ENCODE measurements at regions not wholly inside any gene's neighbourhood (a gene's known extent, or its start where the extent isn't known, plus 50 kb on each side); places are given as distances from the start of the nearest gene placed in this dataset.

- DNase-seq: no peak
Observed at GRCh38 chrX:39418731-39419638, 617.7 kb downstream of the MID1IP1 start.

DNA sequence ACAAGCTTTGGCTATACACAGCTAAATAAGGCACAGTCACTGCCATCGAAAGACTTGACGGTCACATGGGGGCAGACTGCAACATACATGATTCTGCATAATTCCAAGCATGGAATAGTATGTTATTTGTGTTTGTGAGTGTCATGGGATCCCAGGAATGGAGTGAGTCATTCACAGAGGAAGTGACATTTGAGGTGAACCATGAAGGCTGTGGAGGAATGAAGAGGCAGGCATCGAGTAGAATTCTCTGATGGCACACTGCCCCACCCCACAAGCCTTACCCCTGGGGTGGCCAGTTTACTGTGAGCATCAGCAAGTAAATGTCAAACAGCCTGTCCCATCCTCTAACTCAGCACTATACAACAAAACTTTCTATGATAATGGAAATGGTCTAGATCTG, 619.7 kb downstream of the MID1IP1 start:
- no peak for DNase-seq

DNA sequence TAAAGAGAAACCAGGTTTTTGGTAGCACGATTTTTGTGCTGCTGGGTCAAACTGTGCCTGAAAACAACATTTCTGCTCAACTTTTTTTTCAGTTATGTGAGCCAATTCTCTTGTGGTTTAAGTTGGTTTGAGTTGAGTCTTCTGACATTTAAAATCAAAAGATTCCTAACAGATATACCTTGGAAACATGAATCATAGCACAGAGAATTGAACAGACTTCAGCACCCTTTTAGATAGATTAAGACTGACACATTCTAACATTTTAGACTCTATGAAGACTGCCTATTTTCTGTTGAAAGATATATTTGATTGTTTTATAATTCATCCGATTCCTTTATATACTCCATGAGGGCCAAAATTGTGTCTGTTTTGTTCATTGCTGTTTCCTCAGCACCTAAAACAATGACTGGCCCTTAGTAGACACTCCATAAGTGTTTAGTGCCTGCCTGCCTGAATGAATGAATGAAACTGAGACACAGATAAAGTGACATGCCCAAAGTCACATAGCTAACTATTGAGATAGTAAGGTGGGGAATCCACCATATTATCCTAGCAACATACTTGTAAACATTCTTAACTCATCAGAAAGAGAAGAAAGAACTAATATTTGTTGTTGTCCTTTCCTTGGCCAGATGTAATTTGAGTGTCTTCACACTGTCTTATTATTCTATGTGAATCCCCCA, 624.0 kb downstream of the MID1IP1 start:
- DNase-seq: no peak

DNA sequence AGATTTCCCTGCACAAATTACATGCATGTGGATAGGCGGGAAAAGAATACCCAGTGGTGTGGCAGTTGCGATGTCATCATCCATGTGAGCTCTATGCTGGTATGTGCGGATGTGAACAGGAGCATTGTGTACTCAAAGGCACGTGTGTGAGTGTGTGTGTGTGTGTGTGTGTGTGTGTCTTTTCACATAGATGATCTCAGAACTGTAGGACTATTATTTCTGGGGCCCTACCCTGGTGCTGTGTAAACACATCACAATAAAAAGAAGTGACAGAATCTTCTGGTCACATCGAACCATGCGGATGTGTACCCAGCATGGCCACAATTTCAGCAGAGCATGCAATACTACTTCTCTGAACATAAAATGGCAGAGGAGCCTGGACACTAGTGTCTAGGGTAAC, 624.8 kb downstream of the MID1IP1 start:
- DNase-seq: no peak

DNA sequence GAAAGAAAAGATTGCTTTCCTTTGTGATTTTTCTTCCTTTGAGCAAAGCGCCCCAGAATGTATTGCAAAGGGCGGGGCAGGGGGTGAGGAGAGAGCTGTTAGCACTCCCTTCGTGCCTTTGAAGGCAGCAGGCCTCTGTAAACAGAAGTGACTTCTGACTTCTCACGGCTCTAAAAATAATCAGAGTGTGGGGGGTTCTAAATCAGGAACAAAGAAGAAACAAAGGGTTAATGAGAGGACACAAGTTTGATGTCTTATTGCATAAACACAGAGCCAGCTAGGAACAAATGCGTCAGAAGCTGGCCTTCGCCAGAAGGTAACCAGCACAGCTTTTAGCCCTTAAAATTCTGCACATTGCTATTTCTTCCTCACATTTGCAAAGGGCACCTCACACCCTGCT, 626.2 kb downstream of the MID1IP1 start:
- peak; percentile 31 for DNase-seq

DNA sequence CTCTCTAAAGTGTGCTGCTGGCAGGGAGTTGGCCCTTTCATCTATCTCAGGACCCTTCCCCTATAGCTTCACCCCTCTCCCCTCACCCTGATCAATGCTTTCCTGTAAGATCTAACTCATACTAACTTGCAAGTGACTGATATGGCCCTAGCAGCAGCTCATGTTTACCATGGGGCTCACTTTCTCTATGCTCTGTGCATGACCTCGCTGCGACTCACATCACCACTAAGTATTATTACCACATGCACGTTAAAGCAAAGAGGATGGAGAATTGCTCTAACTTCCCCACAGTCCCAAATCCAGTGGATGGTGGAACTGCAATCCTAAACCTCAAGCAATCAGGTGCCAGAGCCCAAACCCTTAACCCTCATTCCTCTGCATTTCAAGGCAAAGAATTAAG, 626.6 kb downstream of the MID1IP1 start:
- DNase-seq: peak; percentile 49

GRCh38 chrX:39430551-39430950, 629.3 kb downstream of the MID1IP1 start:
- DNase-seq: no peak

- DNase-seq: no peak
Observed at GRCh38 chrX:39431893-39432292, 630.6 kb downstream of the MID1IP1 start.

DNA sequence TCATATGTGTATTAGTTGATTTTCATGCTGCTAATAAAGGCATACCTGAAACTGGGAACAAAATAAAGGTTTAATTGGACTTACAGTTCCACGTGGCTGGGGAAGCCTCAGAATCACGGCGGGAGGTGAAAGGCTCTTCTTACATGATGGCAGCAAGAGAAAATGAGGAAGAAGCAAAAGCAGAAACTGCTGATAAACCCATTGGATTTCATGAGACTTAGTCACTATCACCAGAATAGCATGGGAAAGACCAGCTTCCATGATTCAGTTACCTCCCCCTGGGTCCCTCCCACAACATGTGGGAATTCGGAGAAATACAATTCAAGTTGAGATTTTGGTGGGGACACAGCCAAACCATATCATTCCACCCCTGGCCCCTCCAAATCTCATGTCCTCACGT, 633.4 kb downstream of the MID1IP1 start:
- peak; percentile 83 for DNase-seq

GRCh38 chrX:39436538-39436937, 635.3 kb downstream of the MID1IP1 start:
- peak; percentile 79 for DNase-seq

DNA sequence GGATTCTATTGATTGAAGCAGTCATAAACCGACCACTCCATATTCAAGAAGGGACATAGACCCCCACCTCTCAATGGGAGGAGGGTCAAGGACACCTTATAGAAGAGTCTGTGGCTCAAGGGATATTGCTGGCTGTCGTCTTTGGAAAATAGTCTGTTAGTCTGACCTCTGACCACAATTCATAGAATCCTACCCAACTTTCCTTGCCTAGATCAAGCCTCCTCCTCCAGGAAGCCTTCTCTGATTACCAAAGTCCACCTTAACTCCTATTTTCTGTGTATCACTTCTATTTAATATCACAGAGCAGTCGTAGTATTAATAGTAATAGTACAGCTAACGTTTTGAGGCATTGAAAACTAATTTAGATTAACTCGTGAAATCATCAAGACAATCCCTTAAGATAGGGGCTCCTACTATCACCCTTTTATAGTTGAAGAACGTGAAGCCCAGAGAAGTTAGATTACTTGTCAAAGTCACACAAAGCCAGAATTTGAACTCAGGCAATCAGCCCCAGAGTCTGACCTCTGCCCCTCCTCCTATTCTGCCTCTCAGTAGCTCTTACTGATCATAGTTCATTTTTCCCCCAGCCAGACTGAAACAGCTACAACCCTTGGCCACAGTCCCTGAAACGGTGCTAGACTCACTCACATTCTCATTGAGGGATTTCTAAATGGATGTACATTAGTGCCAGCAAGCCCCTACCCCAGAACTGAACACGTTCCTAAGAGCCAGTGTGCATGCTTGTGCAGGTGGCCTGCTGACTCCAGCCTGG, 636.6 kb downstream of the MID1IP1 start:
- no peak for DNase-seq

GRCh38 chrX:39438603-39439602, 637.6 kb downstream of the MID1IP1 start:
- DNase-seq: no peak

DNA sequence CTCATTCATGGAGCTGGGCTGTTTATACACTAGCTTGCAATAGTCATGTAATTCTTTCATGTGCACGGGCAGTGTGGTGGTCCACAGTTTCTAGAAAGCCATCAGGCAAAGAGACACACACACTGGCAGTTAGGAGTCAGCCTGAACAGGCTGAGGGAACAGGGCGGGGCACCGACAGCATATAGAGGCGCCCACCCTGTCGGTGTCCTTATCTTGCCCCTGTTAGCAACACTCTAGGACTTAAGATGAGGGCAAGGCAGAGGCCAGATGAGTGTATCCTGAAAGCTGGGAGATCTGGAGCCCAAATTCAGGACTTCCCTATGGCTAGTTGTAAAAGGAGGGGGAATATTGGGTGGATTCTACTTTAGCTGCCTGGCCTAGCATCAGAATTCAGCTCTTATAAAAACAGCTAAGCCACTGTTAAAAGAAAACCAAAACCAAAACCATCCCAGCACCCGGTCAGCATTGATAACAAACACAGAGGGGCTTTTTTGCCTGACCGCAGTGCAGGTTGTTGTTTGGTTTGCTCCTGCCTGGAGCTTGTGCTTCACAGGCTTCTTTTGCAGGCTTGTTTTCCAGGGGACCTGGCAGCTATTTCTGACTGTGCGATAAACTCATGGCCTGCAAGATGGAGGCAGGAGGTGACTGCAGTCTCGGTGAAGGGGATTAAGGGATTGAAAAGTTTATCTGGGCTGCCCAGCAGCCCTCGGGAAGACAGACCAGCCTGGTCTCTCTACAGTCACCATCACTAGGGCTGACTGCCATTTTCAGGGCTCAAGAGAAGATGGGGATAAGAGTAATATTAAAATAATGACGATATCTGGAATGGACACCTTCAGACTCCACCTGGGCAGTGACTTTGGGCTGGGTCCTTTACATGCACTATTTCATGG, 638.9 kb downstream of the MID1IP1 start:
- peak; percentile 19 for DNase-seq

DNA sequence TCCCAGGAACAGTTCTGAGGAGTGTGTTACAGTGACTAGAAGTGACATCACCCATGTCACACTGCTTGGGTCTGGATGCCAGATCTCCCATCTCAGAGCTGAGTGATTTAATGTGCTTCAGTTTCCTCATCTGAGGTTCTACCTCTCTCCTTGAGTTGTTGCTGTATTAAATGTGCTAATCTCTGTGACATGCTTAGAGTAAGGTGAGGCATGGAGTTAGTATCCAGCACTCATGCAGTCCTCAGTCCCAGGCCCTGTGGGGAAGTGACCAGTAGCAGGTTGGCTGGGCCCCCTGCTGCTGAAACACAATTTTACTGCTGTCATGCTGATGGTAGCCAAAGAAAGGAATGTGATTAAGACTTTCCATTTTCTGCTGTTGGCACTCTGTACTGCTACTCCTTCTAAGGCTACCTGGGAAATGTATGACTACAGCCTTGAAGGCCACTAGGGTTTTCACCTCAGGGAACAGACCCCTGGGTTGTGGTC, 639.6 kb downstream of the MID1IP1 start:
- no peak for DNase-seq

- DNase-seq: no peak
Observed at GRCh38 chrX:39442332-39442731, 641.1 kb downstream of the MID1IP1 start.

DNA sequence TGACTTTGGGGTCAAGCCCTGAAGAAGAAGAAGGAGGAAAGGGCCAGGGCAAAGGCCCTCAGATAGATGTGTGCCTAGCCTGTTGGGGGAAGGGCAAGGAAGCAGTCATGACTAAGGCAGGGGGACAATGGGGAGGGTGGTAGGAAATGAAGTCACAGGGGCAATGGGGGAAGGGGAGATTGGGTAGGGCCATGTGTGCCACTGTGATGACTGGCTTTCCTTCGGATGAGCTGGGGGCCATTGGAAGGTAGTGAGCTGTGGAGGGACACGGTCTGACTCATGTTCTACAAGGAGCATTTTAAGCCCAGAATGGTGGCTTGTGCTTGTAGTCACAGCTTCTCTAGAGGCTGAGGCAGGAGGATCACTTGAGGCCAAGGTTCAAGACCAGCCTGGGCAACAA, 642.0 kb downstream of the MID1IP1 start:
- DNase-seq: no peak

DNA sequence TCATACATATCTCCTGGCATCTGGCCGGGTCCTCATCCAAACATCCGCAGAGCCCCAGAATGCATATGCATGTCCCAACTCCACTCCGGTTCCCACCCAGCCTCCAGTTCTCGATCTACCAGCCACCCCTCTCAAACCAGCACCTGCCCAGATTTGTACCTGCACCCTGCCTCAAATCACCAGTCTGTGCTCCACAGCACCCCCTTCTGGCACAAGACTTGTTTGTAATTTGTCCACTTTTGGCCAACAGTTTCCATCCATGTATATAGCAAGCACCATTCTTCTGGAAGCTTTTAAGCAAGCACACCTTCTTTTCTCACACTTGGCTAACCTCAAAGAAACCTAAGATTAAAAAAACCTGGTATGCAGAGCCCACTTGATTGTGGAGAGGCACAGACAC, 644.1 kb downstream of the MID1IP1 start:
- peak; percentile 30 for DNase-seq

- no peak for DNase-seq
Observed at GRCh38 chrX:39449352-39449751, 648.1 kb downstream of the MID1IP1 start.

DNA sequence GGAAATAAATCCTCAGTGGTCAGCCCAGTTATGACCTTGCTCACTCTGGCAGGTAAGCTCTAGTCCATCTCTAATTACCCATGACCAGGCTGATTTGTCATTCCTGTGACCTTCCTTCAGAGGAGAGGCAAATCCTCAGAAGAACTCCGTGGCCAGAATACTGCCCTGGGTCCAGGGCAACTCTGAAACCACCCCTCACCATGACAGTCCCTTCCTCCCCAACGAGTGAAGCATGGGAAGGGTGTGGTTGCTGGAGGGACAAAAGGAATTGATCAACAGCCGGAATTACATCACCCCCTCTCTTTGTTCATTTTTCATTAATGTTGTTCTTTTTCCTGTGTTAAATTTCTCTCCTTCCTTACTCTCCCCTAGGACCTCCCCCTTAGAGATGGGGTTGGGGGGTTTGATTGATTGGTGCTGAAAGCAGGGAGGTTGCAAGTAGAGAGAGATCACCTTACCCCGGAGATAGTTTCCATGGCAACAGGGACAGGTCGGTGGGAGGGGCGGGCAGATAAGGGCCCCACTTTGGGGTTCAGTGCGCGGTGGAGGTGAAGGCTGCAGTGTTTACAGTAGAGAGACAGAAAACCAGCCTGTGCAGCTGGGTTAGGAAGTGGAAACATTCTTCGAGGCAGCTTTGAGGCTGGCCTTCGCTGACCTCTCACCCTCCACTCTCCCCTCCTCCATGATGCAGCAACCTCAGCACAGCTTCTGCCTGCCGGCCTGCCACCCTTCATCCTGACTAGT, 647.4 kb downstream of the BCOR start:
- DNase-seq: no peak

GRCh38 chrX:39451046-39451445, 646.7 kb downstream of the BCOR start:
- no peak for DNase-seq

Measured in inflammatory macrophage treated with lipopolysaccharide for 4 hours (primary cell).